Vagina (tissue), 2 donors: ENCODE measurements at regions not wholly inside any gene's neighbourhood (a gene's known extent, or its start where the extent isn't known, plus 50 kb on each side); places are given as distances from the start of the nearest gene placed in this dataset.
A peak's percentile ranks its signal among the peaks of the same experiment; 100 is the strongest.

Experiments
- DNase-seq, 2 donors: peaks; one replicate each; pipeline ENCODE4 v3.0.0-alpha.2; 2017; ENCODE audit errors: extremely low spot score in 2 of 2
- H3K27ac ChIP-seq: fragments of 200-600 bp; sonication (generic); one replicate; pipeline ENCODE4 v1.5.1; 2019
- H3K27me3 ChIP-seq: fragments of 200-600 bp; sonication (generic); one replicate; pipeline ENCODE4 v1.5.1; 2019
- H3K36me3 ChIP-seq, 2 donors: fragments of 200-600 bp; sonication (generic); one replicate each; pipeline ENCODE4 v1.5.1; 2017 to 2019
- H3K4me1 ChIP-seq: fragments of 200-600 bp; sonication (generic); one replicate; pipeline ENCODE4 v1.5.1; 2019
- H3K4me3 ChIP-seq, 2 donors: fragments of 200-600 bp; sonication (generic); 1 replicate in 1 of 2; 2 replicates in 1 of 2; pipeline ENCODE4 v1.5.1; 2016 to 2019
- H3K9me3 ChIP-seq: fragments of 200-600 bp; sonication (generic); one replicate; pipeline ENCODE4 v1.5.1; 2019
- CTCF ChIP-seq, 3 experiments: fragments of 450-650 bp in 2 of 3; fragments of 200-600 bp in 1 of 3; sonication (generic) in 1 of 3; IDR thresholded peaks; one replicate each; pipeline ENCODE4 v1.5.1; 2017 to 2019; ENCODE audit warnings: antibody characterized with exemption in 3 of 3, mild to moderate bottlenecking in 2 of 3, moderate library complexity in 2 of 3
- POLR2A ChIP-seq, 2 donors: fragments of 450-650 bp; IDR thresholded peaks; one replicate each; pipeline ENCODE4 v1.6.1; 2017; ENCODE audit warnings: antibody characterized with exemption in 2 of 2, mild to moderate bottlenecking in 2 of 2, moderate library complexity in 2 of 2
- POLR2AphosphoS5 ChIP-seq, 2 donors: sonication (generic); formaldehyde crosslinking; IDR thresholded peaks; one replicate each; pipeline ENCODE4 v1.9.0; 2017; ENCODE audit warnings: antibody characterized with exemption in 2 of 2, mild to moderate bottlenecking in 2 of 2, low read depth in 1 of 2; ENCODE audit not compliant: insufficient read depth in 1 of 2
- intact Hi-C: fragments of 100-400 bp; cut with DNase I; formaldehyde crosslinking; loops from one replicate; pipeline ENCODE4 v1.15.1; 2023

GRCh38 chr1:201589186-201589585 is 50.3 kb downstream of the NAV1 start:
- peaks cover 24% of the 10 kb centered on the region for H3K4me1 ChIP-seq
- no peaks in the 10 kb centered on the region for H3K36me3 ChIP-seq
- no peaks in the 10 kb centered on the region for H3K9me3 ChIP-seq
- no peak overlapping the region for H3K27ac ChIP-seq
- intact Hi-C loops, result no loop called here
- no peak for DNase-seq
- TF ChIP-seq CTCF (IDR thresholded peaks at IDR 0.05) (no peak), POLR2A (IDR thresholded peaks at IDR 0.05) (no peak), POLR2AphosphoS5 (IDR thresholded peaks at IDR 0.05; ENCODE audit: insufficient read depth in 1 of 2, low read depth in 1 of 2) (no peak)
- no peaks in the 10 kb centered on the region for H3K27me3 ChIP-seq
- no peak overlapping the region for H3K4me3 ChIP-seq

GRCh38 chr1:201590474-201590873 is 51.5 kb downstream of the NAV1 start:
- Histone ChIP-seq H3K4me1 (peaks cover 36% of the 10 kb centered on the region), H3K27ac (no peak overlapping the region), H3K4me3 (no peak overlapping the region), H3K9me3 (no peaks in the 10 kb centered on the region), H3K36me3 (no peaks in the 10 kb centered on the region), H3K27me3 (no peaks in the 10 kb centered on the region)
- intact Hi-C loops, result loop anchor here (5.0 kb wide), 1 partner anchor 53 kb away; the partner anchor contains the start of gene NAV1
- no peak for DNase-seq
- no peak for TF ChIP-seq POLR2AphosphoS5 (IDR thresholded peaks at IDR 0.05; ENCODE audit: insufficient read depth in 1 of 2, low read depth in 1 of 2)

- Histone ChIP-seq H3K9me3 (no peaks in the 10 kb centered on the region), H3K4me1 (peaks cover 37% of the 10 kb centered on the region), H3K27me3 (no peaks in the 10 kb centered on the region), H3K36me3 (no peaks in the 10 kb centered on the region), H3K27ac (no peak overlapping the region), H3K4me3 (no peak overlapping the region)
- TF ChIP-seq POLR2A (IDR thresholded peaks at IDR 0.05) (no peak), POLR2AphosphoS5 (IDR thresholded peaks at IDR 0.05; ENCODE audit: insufficient read depth in 1 of 2, low read depth in 1 of 2) (no peak), CTCF (IDR thresholded peaks at IDR 0.05) (no peak)
- no peak for DNase-seq
- intact Hi-C loops, result loop anchor here (5.0 kb wide), 1 partner anchor 54 kb away; the partner anchor contains the start of gene NAV1
These were observed 52.4 kb downstream of the NAV1 start for GRCh38 chr1:201591348-201591747.

- no peak overlapping the region for H3K27ac ChIP-seq
- H3K4me3 ChIP-seq, result no peak overlapping the region
- H3K9me3 ChIP-seq, result no peaks in the 10 kb centered on the region
- peaks cover 37% of the 10 kb centered on the region for H3K4me1 ChIP-seq
- no peak for TF ChIP-seq CTCF (IDR thresholded peaks at IDR 0.05)
- H3K27me3 ChIP-seq, result no peaks in the 10 kb centered on the region
- intact Hi-C loops, result loop anchor here (5.0 kb wide), 1 partner anchor 55 kb away; the partner anchor contains the start of gene NAV1
- no peaks in the 10 kb centered on the region for H3K36me3 ChIP-seq
- no peak for DNase-seq
These were observed 53.1 kb downstream of the NAV1 start for GRCh38 chr1:201591981-201592380.

- no peaks in the 10 kb centered on the region for H3K9me3 ChIP-seq
- H3K36me3 ChIP-seq, result no peaks in the 10 kb centered on the region
- DNase-seq, result peak in 1 of 2 donors; percentile 98
- H3K27me3 ChIP-seq, result no peaks in the 10 kb centered on the region
- intact Hi-C loops, result loop anchor here (5.0 kb wide), 1 partner anchor 56 kb away; the partner anchor contains the start of gene NAV1
- H3K4me3 ChIP-seq, result no peak overlapping the region
- peak overlapping the region; percentile 64 for H3K27ac ChIP-seq
- peaks cover 40% of the 10 kb centered on the region for H3K4me1 ChIP-seq
- TF ChIP-seq POLR2AphosphoS5 (IDR thresholded peaks at IDR 0.05; ENCODE audit: insufficient read depth in 1 of 2, low read depth in 1 of 2) (peak; percentile 45 to 84), CTCF (IDR thresholded peaks at IDR 0.05) (no peak)
These were observed 54.4 kb downstream of the NAV1 start for GRCh38 chr1:201593200-201593921.
